H4 (cell line): ENCODE measurements at regions not wholly inside any gene's neighbourhood (a gene's known extent, or its start where the extent isn't known, plus 50 kb on each side); places are given as distances from the start of the nearest gene placed in this dataset.

ENCODE experiments used
- DNase-seq: peaks from one replicate; pipeline ENCODE4 v3.0.0-alpha.2; 2015; ENCODE audit warnings: low spot score

GRCh38 chr12:72082986-72083820 lies 144.6 kb downstream of the TPH2 start:
- no peak for DNase-seq

- DNase-seq = no peak
These were observed 145.4 kb downstream of the TPH2 start for GRCh38 chr12:72084061-72084460.

- no peak for DNase-seq
These were observed 146.2 kb downstream of the TPH2 start for GRCh38 chr12:72084880-72085279.

GRCh38 chr12:72089678-72090077 lies 151.0 kb downstream of the TPH2 start:
- DNase-seq = no peak

GRCh38 chr12:72093424-72093823 lies 154.8 kb downstream of the TPH2 start:
- no peak for DNase-seq

- no peak for DNase-seq
These were observed 155.3 kb downstream of the TPH2 start for GRCh38 chr12:72093930-72094329.

- DNase-seq = no peak
These were observed 155.8 kb downstream of the TPH2 start for GRCh38 chr12:72094490-72094889.

- no peak for DNase-seq
These were observed 156.4 kb downstream of the TPH2 start for GRCh38 chr12:72095025-72095424.

- peak; percentile 40 for DNase-seq
These were observed 160.0 kb downstream of the TPH2 start for GRCh38 chr12:72098622-72099021.

GRCh38 chr12:72100854-72101253 lies 162.2 kb downstream of the TPH2 start:
- no peak for DNase-seq

GRCh38 chr12:72102150-72102549 lies 163.5 kb downstream of the TPH2 start:
- no peak for DNase-seq

- no peak for DNase-seq
These were observed 166.3 kb upstream of the TRHDE start for GRCh38 chr12:72105849-72106248.

GRCh38 chr12:72110937-72111650 lies 161.1 kb upstream of the TRHDE start:
- DNase-seq = no peak

- no peak for DNase-seq
These were observed 160.5 kb upstream of the TRHDE start for GRCh38 chr12:72111706-72112105.

- DNase-seq = no peak
These were observed 138.6 kb upstream of the TRHDE start for GRCh38 chr12:72133497-72134055.

GRCh38 chr12:72134246-72135020 lies 137.7 kb upstream of the TRHDE start:
- no peak for DNase-seq

- DNase-seq = no peak
These were observed 137.2 kb upstream of the TRHDE start for GRCh38 chr12:72135021-72135301.

- no peak for DNase-seq
These were observed 135.4 kb upstream of the TRHDE start for GRCh38 chr12:72136792-72137191.

GRCh38 chr12:72139411-72139810 lies 132.8 kb upstream of the TRHDE start:
- DNase-seq = no peak

- peak; percentile 21 for DNase-seq
These were observed 130.8 kb upstream of the TRHDE start for GRCh38 chr12:72141381-72141780.

- no peak for DNase-seq
These were observed 127.6 kb upstream of the TRHDE start for GRCh38 chr12:72144553-72144952.

GRCh38 chr12:72146495-72146894 lies 125.7 kb upstream of the TRHDE start:
- DNase-seq = no peak
